CD4-positive, alpha-beta T cell treated with Interleukin-6 for 4 hours (primary cell): ENCODE measurements at regions not wholly inside any gene's neighbourhood (a gene's known extent, or its start where the extent isn't known, plus 50 kb on each side); places are given as distances from the start of the nearest gene placed in this dataset.
"Not testable (repeated sequence)": the region's sequence is repeated elsewhere in the genome, so short reads cannot be mapped to it uniquely, and the experiment has no call there.

Experiments used
- DNase-seq: peaks from one replicate; pipeline ENCODE4 v3.0.0-alpha.2; 2020; ENCODE audit warnings: mixed read lengths

GRCh38 chr9:64370344-64370743 is 914.7 kb downstream of the FOXD4L5 start:
- not testable (repeated sequence) for DNase-seq

GRCh38 chr9:64369644-64370043 is 915.4 kb downstream of the FOXD4L5 start:
- not testable (repeated sequence) for DNase-seq

GRCh38 chr9:64369114-64369513 is 915.9 kb downstream of the FOXD4L5 start:
- DNase-seq = not testable (repeated sequence)

GRCh38 chr9:64368644-64368942 is 916.4 kb downstream of the FOXD4L5 start:
- not testable (repeated sequence) for DNase-seq

GRCh38 chr9:64367826-64368643 is 917.0 kb downstream of the FOXD4L5 start:
- peak; percentile 14 for DNase-seq
